Esophagus muscularis mucosa (tissue), 4 donors: ENCODE measurements at regions not wholly inside any gene's neighbourhood (a gene's known extent, or its start where the extent isn't known, plus 50 kb on each side); places are given as distances from the start of the nearest gene placed in this dataset.

Source experiments
- DNase-seq: peaks from one replicate; pipeline ENCODE4 v3.0.0-alpha.2; 2017; ENCODE audit errors: extremely low spot score
- H3K27ac ChIP-seq, 4 donors: fragments of 200-600 bp; sonication (generic); replicated peaks in 1 of 4; 1 replicate in 3 of 4; 2 replicates in 1 of 4; pipeline ENCODE4 v1.5.1; 2016 to 2019; ENCODE audit warnings: mild to moderate bottlenecking in 1 of 4
- H3K27me3 ChIP-seq, 4 donors: fragments of 200-600 bp; sonication (generic); one replicate each; pipeline versions ENCODE4 v1.5.1 to v1.6.0; 2016 to 2019
- H3K36me3 ChIP-seq, 4 donors: fragments of 200-600 bp; sonication (generic); one replicate each; pipeline ENCODE4 v1.5.1; 2016 to 2019
- H3K4me1 ChIP-seq, 4 donors: fragments of 200-600 bp; sonication (generic); one replicate each; pipeline ENCODE4 v1.5.1; 2016 to 2019
- H3K4me3 ChIP-seq, 4 donors: fragments of 200-600 bp; sonication (generic); 1 replicate in 2 of 4; 2 replicates in 2 of 4; pipeline ENCODE4 v1.5.1; 2016 to 2019; ENCODE audit warnings: mild to moderate bottlenecking in 4 of 4, moderate library complexity in 1 of 4
- H3K9me3 ChIP-seq, 4 donors: fragments of 200-600 bp; sonication (generic); 1 replicate in 3 of 4; 2 replicates in 1 of 4; pipeline ENCODE4 v1.5.1; 2016 to 2019
- EP300 ChIP-seq: sonication (generic); formaldehyde crosslinking; IDR thresholded peaks from one replicate; pipeline ENCODE4 v1.6.1; 2017; ENCODE audit warnings: antibody characterized with exemption
- POLR2A ChIP-seq: fragments of 450-650 bp; IDR thresholded peaks from one replicate; pipeline ENCODE4 v1.6.1; 2017; ENCODE audit warnings: antibody characterized with exemption, moderate library complexity, mild to moderate bottlenecking, low read depth
- POLR2AphosphoS5 ChIP-seq, 2 donors: sonication (generic); formaldehyde crosslinking; IDR thresholded peaks; one replicate each; pipeline ENCODE4 v1.6.1; 2017; ENCODE audit warnings: antibody characterized with exemption in 2 of 2
- WGBS: methylation state at CpG from one replicate; pipeline ENCODE4 v1.1.5; 2018; 5-methylcytosine and 5-hydroxymethylcytosine counted together
- intact Hi-C: fragments of 100-400 bp; cut with DNase I; formaldehyde crosslinking; loops from one replicate; pipeline ENCODE4 v1.15.1; 2023
- TF ChIP-seq, protein P1 (sequence below), 3 experiments: fragments of 200-600 bp in 2 of 3; fragments of 450-650 bp in 1 of 3; sonication (generic) in 2 of 3; IDR thresholded peaks; one replicate each; pipeline ENCODE4 v1.5.1; 2017 to 2019; ENCODE audit warnings: antibody characterized with exemption in 3 of 3, mild to moderate bottlenecking in 2 of 3, moderate library complexity in 1 of 3

DNA sequence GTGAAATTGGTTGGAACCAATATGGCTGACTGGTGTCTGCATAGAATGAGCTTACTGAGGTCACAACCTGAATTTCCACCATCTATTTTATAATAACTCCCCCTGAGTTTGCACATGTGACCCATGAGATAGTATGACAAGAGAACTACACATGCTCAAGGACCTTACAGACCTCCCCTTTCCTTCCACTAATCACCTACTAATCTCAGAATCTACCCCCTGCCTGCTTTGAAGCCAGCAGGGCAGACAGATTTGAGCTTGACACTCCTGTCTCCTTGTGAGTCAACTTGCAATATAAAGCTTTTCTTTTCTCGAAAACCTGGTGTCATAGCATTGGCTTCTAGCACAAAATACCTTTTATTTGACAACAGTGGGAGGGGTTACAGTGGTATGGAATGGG is 248.4 kb downstream of the RFC3 start:
- intact Hi-C loops, result no loop called here
- Histone ChIP-seq H3K9me3 (no peaks in the 10 kb centered on the region), H3K4me3 (no peak overlapping the region), H3K27ac (no peak overlapping the region), H3K27me3 (no peaks in the 10 kb centered on the region), H3K36me3 (no peaks in the 10 kb centered on the region), H3K4me1 (no peaks in the 10 kb centered on the region)
- TF ChIP-seq POLR2AphosphoS5 (IDR thresholded peaks at IDR 0.05) (no peak), EP300 (no peak), POLR2A (no peak)
- TF ChIP-seq, protein P1, sequence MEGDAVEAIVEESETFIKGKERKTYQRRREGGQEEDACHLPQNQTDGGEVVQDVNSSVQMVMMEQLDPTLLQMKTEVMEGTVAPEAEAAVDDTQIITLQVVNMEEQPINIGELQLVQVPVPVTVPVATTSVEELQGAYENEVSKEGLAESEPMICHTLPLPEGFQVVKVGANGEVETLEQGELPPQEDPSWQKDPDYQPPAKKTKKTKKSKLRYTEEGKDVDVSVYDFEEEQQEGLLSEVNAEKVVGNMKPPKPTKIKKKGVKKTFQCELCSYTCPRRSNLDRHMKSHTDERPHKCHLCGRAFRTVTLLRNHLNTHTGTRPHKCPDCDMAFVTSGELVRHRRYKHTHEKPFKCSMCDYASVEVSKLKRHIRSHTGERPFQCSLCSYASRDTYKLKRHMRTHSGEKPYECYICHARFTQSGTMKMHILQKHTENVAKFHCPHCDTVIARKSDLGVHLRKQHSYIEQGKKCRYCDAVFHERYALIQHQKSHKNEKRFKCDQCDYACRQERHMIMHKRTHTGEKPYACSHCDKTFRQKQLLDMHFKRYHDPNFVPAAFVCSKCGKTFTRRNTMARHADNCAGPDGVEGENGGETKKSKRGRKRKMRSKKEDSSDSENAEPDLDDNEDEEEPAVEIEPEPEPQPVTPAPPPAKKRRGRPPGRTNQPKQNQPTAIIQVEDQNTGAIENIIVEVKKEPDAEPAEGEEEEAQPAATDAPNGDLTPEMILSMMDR (IDR thresholded peaks at IDR 0.05), result no peak
- no peak for DNase-seq
- WGBS, result 94% methylated on average over 1 of the region's 1 CpG

DNA sequence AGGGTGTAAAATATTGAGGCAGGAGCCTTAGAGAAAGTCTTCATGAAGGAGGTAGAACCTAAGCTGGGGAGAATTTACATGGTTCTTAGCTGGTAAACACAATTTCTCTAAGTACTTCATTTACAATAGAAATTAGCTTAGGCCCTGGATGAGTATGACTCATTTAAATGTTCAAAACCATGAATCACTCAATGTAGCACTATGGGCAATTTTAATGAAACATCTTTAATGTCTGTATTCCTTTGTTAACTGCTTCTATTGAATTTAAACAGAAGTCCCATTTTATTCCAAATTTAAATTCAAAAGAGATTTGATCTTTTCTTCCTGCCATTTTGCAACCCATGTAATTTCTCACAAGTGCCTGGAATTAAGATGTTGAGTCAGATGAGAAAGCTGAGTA is 252.1 kb downstream of the RFC3 start:
- H3K9me3 ChIP-seq, result no peaks in the 10 kb centered on the region
- H3K36me3 ChIP-seq, result no peaks in the 10 kb centered on the region
- no peak for DNase-seq
- H3K4me1 ChIP-seq, result no peaks in the 10 kb centered on the region
- H3K27ac ChIP-seq, result no peak overlapping the region
- intact Hi-C loops, result no loop called here
- no peak for TF ChIP-seq POLR2AphosphoS5 (IDR thresholded peaks at IDR 0.05)
- TF ChIP-seq, protein P1 (IDR thresholded peaks at IDR 0.05), result no peak
- TF ChIP-seq EP300, result no peak
- no peak for TF ChIP-seq POLR2A
- H3K4me3 ChIP-seq, result no peak overlapping the region
- no peaks in the 10 kb centered on the region for H3K27me3 ChIP-seq

DNA sequence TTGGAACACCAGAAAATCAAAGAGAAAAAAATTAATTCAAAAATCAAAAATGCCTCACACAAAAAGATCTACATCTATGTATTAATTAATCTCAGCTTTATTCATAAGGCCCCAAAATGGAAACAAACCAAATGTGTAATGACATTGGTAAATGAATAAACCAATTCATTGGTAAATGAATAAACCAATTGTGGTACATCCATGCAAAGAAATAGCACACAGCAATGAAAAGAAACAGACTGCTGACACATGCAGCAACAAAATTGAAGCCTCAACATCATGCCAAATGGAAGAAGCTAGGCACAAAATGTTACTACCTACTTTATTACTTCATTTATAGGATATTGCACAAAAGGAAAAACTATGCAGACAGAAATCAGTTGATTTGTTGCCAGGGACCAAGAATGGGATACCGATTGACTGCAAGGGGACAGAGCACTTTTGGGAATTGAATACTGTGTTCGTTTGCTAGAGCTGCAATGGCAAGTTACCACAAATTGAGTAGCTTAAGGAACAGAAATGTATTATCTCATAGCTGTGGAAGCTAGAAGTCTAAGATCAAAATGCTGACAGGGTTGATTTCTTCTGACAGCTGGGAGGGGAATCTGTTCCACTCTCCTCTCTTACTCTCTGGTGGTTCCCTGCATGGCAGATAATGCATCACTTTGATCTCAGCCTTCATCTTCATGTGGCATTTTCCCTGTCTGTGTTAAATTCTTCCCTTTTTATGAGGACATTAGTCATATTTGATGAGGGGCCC is 252.8 kb downstream of the RFC3 start:
- Histone ChIP-seq H3K27ac (no peak overlapping the region), H3K4me3 (no peak overlapping the region), H3K9me3 (no peaks in the 10 kb centered on the region), H3K27me3 (no peaks in the 10 kb centered on the region), H3K4me1 (no peaks in the 10 kb centered on the region), H3K36me3 (no peaks in the 10 kb centered on the region)
- no peak for TF ChIP-seq EP300
- TF ChIP-seq, protein P1 (IDR thresholded peaks at IDR 0.05), result no peak
- no peak for TF ChIP-seq POLR2A
- intact Hi-C loops, result no loop called here
- no peak for DNase-seq
- 96% methylated on average over 2 of the region's 2 CpGs for WGBS

DNA sequence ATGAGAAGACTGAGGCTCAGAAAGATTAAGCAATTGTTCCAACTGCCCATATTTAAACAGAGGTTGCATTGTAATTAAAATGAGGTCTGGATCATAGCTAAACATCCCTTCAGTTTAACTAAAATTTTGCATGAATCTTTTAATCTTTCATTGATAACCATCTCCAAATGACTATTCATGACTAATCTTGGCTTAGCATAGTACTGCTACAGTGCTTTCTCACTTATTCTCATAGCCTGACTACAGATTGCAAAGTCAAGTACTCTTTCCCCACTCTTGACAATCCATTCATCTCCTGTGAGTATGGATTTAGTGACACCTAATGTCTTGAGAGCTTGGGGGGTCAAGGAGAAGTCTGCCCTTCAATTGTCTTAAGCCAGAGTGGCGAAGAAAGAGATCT is 258.4 kb downstream of the RFC3 start:
- TF ChIP-seq POLR2A (no peak), POLR2AphosphoS5 (IDR thresholded peaks at IDR 0.05) (no peak), EP300 (no peak)
- TF ChIP-seq, protein P1 (IDR thresholded peaks at IDR 0.05), result no peak
- Histone ChIP-seq H3K27ac (no peak overlapping the region), H3K9me3 (no peaks in the 10 kb centered on the region), H3K4me1 (peaks cover 0 to 11% (median 7%) of the 10 kb centered on the region in 4 donors), H3K4me3 (no peak overlapping the region), H3K27me3 (no peaks in the 10 kb centered on the region), H3K36me3 (no peaks in the 10 kb centered on the region)
- no peak for DNase-seq
- intact Hi-C loops, result no loop called here
- 93% methylated on average over 1 of the region's 1 CpG for WGBS
